CD4-positive, alpha-beta T cell treated with Interleukin-17A for 1 hour (primary cell): ENCODE measurements at regions not wholly inside any gene's neighbourhood (a gene's known extent, or its start where the extent isn't known, plus 50 kb on each side); places are given as distances from the start of the nearest gene placed in this dataset.

ENCODE experiments used
- DNase-seq: peaks from one replicate; pipeline ENCODE4 v3.0.0-alpha.2; 2020

GRCh38 chr6:111959766-111960165, 86.5 kb upstream of the FYN start:
- DNase-seq = no peak

- DNase-seq = no peak
Observed at GRCh38 chr6:111967131-111967530, 86.8 kb upstream of the CCN6 start.

DNA sequence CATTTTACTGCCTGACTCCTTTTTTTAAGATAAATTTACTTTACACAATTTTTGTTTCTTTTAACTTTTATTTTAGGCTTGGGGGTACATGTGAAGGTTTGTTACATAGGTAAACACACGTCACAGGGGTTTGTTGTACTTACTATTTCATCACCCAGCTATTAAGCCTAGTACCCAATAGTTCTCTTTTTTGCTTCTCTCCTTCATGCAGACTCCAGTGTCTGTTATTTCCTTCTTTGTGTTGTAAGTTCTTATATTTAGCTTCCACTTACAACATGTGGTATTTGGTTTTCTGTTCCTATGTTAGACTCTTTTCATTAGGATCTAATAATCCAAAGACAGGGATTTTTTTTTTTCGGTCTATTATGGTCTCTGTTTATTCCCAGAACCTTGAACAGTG, 83.5 kb upstream of the CCN6 start:
- no peak for DNase-seq

GRCh38 chr6:111971181-111971841, 82.6 kb upstream of the CCN6 start:
- no peak for DNase-seq

GRCh38 chr6:111971866-111972532, 81.9 kb upstream of the CCN6 start:
- DNase-seq = no peak

GRCh38 chr6:111972745-111973117, 81.2 kb upstream of the CCN6 start:
- DNase-seq = peak; percentile 37

- peak; percentile 70 for DNase-seq
Observed at GRCh38 chr6:111973118-111973761, 80.7 kb upstream of the CCN6 start.

DNA sequence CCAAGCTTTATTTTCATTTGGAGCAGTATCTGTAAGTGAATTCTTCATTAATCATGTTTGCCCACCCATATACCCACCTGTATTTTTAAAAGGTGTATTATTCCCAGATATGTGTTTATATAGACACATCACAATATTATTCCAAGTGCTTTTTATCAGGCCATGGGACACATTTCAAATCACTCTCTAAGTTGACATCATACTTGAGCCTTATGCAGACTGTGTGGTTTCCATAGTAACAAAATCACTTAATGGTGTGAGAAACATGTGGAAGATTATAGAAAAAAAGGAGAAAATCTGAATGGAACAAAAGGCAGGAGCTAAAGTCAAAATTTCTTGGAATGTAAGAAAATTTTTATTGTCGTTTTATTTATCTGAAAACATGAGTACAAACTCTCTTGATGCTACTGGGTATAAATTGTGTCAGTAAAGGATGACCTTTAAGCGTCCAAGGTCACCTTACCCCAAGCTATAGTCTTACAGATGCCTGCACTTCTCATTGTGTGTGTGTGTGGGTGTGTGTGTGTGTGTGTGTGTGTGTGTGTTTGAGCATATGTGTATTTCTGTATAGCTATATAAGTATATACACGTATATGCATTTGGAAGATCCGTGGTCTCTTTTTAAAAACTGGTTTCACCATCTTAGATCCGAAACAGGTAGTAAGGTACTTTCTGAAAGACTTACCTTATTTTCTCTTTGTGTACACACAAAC, 79.8 kb upstream of the CCN6 start:
- no peak for DNase-seq

DNA sequence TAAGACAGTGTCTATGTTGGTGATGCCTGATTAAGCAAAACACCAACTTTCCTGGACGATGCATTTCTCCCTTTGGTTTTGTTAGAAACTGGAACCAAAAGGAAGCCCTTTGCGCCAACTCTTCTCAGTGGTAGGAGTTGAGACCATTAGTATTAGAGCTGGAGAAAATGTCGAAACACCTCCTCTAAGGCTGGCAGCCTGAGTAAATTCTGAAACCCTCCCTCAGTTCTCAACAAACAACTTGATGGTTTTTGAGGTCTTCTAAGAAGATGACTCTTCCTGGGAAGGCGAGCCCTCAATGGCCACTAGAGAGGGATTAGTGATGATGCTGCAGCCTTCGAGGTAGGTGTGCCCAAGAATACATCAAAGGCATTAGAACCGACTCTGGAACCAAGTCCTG, 78.4 kb upstream of the CCN6 start:
- no peak for DNase-seq

DNA sequence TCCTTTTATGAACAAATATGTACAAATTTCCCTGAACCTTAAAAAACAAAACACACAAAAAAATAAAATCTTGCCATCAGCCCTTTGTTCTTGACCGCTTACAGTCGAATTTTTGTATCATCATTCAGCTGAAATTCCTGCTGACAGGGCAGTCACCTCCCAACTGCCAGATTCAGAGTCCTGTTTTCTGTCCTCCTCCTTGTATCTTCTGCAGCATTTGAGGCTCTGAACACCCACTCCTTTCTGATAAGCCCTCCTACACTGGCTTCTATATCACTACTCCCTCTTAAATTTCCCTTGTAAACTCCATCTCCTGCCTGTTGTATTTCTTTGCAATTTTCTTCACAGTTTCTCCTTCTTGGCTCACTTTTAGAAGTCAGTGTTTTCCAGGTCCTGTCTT, 77.8 kb upstream of the CCN6 start:
- DNase-seq = no peak

GRCh38 chr6:111978532-111979149, 75.3 kb upstream of the CCN6 start:
- no peak for DNase-seq

DNA sequence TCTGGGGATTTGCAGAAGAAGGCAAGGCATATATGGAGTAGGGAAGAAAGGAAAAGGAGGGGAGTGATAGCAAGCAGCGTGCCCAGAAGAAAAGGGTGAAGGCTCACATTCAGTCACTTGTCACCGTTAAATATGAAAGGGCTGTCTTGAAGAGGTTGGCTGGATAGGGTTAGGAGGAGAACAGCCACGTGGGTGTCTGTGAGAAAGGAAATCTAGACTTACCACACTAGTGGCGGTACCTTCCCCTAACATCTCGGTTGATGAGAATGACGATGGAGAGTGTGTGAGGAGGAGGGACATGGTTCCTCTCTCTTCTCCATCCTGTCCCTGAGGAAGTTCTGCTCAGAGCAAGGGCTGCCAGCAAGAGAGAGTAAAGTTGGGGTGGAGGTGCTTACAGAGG, 74.3 kb upstream of the CCN6 start:
- DNase-seq = no peak

DNA sequence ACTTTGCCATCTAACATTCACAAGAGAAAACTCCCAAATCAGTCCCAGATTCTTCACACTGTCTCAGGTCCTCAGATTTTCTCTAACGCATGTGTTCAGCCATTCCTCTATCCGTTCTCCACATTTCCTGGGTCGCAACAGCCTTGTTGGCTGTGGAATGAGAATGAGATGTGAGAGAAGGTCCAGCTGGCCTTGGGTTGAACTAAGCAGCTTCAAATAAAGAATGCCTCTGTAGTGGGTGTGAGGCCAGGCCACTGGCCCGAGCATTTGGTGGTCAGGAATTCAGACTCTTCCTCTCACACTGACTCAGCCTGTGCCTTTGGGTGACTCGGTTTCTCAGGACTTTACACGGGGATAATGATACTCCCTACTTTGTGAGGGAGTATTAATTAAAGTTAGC, 73.8 kb upstream of the CCN6 start:
- no peak for DNase-seq

DNA sequence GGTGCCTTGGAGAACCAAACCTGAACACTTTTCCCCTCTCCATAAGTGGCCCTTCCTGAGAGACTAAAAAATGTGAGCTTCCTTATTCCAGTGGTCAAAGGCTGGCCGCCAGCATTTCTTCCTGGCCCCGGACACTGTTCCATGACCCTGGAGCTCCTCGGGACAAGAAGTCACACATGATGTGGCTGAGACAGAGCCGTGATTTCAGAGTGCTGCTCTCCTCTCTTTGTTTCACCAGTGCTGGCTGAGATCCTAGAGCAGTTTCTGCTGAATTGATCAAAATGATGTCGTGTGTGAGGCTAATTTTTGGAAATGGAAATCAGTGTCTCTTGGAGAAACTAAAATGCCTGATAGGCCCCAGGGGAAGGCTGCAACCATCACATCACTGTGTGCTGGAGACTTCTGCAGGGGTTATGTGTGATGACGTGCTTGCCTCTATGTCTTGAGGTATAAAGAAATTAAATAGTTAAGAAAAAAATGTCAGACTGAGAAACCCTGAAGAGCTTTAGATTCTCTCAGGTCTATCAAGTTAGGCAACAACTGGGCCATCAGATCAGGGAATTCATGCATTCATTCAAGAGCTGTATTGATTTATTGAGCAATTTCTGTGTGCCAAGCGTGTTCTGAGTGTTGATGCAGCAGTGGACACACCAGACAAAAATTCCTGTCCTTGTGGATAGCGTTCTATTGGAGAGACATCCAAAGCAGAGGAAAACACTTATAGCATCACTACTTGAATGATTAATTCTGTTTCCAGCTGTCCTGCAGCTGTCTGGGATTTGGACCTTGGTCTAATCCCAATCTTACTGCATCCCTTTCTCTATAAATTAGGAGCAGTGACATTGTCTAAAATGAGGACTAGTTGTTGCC, 72.7 kb upstream of the CCN6 start:
- DNase-seq = no peak

DNA sequence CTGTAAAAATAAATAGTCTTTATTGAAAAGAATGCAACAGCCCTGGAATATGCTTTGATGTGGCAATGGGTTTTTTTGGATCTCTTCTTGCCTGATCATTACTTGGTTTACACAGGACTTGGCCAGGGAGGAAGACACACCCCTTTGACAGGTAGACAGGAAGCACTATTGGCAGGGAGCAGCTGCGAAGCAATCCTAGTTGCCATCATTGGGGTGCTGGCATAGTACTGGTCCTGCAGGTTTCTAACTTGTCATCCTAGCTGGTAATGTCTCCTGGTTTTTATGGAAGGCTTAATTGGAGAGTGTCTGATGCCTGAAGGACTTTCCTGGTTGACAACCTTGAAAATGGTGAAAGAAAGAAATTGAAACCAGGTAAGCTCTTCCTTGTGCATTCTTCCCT, 71.2 kb upstream of the CCN6 start:
- DNase-seq = no peak

DNA sequence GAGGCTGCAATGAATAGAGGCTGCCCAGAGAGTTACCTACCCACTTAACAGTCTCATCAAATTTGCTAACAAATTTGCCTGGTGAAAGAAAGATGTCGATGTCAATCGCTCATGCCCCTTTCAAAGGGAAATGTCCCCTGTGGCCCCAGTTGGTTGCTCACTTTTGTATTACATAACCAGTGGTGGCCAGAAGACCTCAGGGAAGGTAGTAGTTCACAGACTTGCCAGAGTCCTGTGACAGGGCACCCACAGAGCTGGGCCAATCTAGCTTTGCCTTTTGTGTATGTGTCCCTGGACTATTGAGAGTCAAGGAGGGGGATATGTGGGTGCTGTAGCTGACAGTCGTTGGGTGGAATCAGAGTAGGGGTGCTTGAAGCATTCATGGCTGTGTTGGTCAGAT, 70.7 kb upstream of the CCN6 start:
- no peak for DNase-seq

GRCh38 chr6:111984081-111984480, 69.8 kb upstream of the CCN6 start:
- no peak for DNase-seq

DNA sequence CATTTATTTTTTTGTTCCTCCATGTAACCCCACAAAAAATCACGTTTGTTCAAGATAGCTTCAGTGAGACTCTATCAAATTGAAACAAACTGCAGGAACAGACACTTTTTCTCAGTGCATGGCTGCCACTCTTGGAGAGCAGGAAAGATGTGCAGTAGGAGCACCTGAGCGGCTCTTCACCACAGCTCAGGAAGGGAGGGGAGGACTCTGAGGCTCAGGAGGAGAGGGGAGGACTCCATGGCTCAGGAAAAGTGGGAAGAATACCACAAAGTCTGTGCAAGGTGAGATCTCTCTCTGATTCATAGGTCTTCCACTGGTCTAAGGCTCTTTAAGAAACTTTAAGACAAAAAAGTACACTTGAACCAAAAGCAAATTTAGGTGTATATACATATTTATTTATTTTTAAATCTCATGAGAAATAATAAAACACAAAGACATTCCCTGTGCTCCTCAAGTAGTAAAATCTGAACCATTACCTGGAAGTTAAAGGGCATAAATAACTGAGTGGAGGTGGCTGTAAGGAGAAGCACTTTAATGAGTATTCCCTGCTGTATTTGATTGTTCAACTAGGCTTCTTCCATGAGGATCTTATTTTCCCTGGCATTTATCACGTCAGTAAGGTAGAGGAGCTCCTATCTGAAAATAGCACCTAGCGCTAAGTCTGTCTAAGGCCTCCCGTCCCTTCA, 69.2 kb upstream of the CCN6 start:
- DNase-seq = no peak

- DNase-seq = peak; percentile 52
Observed at GRCh38 chr6:111985202-111985731, 68.6 kb upstream of the CCN6 start.

GRCh38 chr6:111986651-111987050, 67.3 kb upstream of the CCN6 start:
- no peak for DNase-seq

- DNase-seq = no peak
Observed at GRCh38 chr6:111987295-111987694, 66.6 kb upstream of the CCN6 start.

- no peak for DNase-seq
Observed at GRCh38 chr6:111988926-111989325, 65.0 kb upstream of the CCN6 start.
